ENCODE measurements at regions not wholly inside any gene's neighbourhood (a gene's known extent, or its start where the extent isn't known, plus 50 kb on each side); places are given as distances from the start of the nearest gene placed in this dataset.
"Not testable (repeated sequence)": the region's sequence is repeated elsewhere in the genome, so short reads cannot be mapped to it uniquely, and the experiment has no call there.

DNA sequence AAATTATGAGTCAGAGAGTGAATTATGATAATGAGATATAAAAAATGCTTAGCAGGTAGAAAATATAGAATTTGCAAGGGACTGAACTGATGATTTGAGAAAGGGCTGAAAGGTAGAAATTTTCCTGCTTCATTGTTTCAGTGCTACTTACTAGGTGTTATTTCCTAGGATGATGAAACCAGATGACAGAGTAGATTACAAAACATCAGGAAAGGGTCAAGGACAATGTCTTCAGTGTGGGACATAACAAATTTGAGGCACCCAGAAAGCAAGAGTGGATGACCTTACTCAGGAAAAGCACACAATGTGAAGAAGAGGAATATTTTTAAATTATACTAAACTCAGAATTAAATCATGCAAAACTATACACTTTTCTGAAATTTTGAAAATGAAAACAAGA is 102.1 kb downstream of the SHCBP1 start:
- H3K9me3 Mint-ChIP-seq, result peaks cover 3% of the 10 kb centered on the region
- no peaks in the 10 kb centered on the region for H3K27me3 Mint-ChIP-seq
- DNase-seq, result no peak
- no peak overlapping the region for H3K27ac Mint-ChIP-seq
- H3K4me3 Mint-ChIP-seq, result no peak overlapping the region
- no peaks in the 10 kb centered on the region for H3K4me1 Mint-ChIP-seq
- no peaks in the 10 kb centered on the region for H3K36me3 Mint-ChIP-seq

DNA sequence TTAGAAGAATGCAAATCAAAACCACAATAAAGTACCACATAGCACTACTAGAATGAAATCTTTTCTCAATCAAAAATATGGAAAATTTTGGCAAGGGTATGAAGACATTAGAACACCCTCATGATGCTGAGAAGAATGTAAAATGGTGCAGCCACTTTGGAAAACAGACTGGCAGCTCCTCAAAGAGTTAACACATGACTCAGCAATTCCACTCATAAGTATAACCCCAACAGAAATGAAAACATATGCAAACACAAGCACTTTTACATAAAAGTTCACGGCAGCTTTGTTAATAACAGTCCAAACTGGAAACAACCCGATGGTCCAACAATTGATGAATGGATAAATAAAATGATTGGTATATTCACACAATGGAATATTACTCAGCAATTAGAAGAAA is 124.5 kb downstream of the SHCBP1 start:
- Mint-ChIP-seq H3K4me1 (no peaks in the 10 kb centered on the region), H3K27ac (no peak overlapping the region), H3K36me3 (no peaks in the 10 kb centered on the region), H3K4me3 (no peak overlapping the region), H3K27me3 (no peaks in the 10 kb centered on the region), H3K9me3 (peaks cover 3% of the 10 kb centered on the region)
- no peak for DNase-seq

DNA sequence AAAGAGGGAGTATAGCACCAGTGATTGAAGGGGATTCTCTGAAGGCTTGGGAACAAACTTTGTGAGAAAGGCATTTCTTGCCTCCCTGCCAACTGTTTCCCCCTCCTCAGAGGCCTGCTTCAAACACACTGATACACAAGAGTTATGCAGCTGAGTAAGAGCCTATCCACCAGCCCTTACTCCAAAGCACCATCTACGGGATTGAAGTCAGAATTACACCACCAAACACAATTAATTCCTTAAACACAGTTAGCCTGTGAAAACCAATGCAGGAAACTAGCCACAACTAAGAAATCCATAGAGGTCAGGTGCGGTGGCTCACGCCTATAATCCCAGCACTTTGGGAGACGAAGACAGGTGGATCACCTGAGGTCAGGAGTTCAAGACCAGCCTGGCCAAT is 138.3 kb downstream of the SHCBP1 start:
- no peaks in the 10 kb centered on the region for H3K36me3 Mint-ChIP-seq
- DNase-seq, result no peak
- H3K9me3 Mint-ChIP-seq, result peaks cover 17% of the 10 kb centered on the region
- H3K27ac Mint-ChIP-seq, result no peak overlapping the region
- H3K4me3 Mint-ChIP-seq, result no peak overlapping the region
- H3K4me1 Mint-ChIP-seq, result no peaks in the 10 kb centered on the region
- H3K27me3 Mint-ChIP-seq, result no peaks in the 10 kb centered on the region

DNA sequence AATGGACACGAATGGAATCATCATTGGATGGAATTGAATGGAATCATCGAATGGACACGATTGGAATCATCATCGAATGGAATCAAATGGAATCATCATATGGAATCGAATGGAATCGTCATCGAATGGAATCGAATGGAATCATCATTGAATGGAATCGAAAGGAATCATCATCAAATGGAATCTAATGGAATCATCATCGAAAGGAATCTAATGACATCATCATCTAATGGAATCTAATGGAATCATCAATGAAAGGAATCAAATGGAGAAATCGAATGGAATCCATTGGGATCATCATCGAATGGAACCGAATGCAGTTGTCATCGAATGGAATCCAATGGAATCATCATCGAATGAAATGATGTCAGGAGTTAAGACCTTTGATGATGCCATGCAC is 154.9 kb downstream of the SHCBP1 start:
- H3K9me3 Mint-ChIP-seq, result peaks cover 29% of the 10 kb centered on the region
- no peak overlapping the region for H3K4me3 Mint-ChIP-seq
- H3K27me3 Mint-ChIP-seq, result no peaks in the 10 kb centered on the region
- H3K27ac Mint-ChIP-seq, result no peak overlapping the region
- no peak for DNase-seq
- no peaks in the 10 kb centered on the region for H3K4me1 Mint-ChIP-seq
- no peaks in the 10 kb centered on the region for H3K36me3 Mint-ChIP-seq

DNA sequence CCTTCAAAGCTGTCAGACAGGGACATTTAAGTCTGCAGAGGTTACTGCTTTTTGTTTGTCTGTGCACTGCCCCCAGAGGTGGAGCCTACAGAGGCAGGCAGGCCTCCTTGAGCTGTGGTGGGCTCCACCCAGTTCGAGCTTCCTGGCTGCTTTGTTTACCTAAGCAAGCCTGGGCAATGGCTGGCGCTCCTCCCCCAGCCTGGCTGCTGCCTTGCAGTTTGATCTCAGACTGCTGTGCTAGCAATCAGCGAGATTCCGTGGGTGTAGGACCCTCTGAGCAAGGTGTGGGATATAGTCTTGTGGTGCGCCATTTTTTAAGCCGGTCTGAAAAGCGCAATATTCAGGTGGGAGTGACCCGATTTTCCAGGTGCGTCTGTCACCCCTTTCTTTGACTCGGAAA is 166.4 kb downstream of the SHCBP1 start:
- not testable (repeated sequence) for H3K36me3 Mint-ChIP-seq, DNase-seq, H3K27me3 Mint-ChIP-seq, H3K27ac Mint-ChIP-seq, H3K4me1 Mint-ChIP-seq, H3K4me3 Mint-ChIP-seq
- H3K9me3 Mint-ChIP-seq, result peaks cover 10% of the 10 kb centered on the region

DNA sequence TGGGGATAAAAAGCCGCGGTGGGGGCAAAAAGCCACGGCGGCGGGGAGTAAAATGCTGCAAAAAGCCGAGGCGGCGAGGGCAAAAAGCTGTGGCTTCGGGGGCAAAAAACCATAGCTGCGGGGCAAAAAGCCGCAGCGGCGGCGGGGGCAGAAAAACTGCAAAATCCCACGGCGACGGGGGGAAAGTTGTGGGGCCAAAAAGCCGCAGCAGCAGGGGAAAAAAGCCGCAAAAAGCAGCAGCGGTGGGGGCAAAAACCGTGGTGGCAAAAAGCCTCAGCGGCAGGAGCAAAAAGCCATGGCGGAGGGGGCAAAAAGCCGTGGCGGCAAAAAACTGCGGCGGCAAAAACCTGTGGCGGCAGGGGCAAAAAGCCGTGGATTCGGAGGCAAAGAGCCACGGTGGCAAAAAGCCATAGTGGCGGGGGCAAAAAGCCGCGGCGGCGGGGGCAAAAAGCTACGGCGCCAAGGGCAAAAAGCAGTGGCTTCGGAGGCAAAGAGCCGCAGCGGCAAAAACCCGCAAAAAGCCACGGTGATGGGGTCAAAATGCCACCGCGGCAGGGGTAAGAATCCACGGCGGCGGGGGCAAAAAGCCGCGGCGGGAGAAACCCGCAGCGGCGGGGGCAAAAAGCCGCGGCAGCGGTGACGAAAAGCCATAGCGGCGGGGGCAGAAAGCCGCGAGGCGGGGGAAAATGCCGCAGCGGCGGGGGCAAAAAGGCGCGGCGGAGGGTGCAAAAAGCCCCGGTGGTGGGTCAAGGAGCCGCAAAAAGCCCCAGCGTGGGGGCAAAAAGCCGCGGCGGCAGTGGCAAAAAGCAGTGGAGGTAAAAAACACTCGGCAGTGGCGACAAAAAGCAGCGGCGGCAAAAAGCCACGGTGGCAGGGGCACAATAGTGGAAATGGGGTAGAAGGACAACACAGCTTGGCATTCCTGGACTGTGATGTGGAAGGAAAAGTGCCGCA is 192.8 kb downstream of the SHCBP1 start:
- H3K4me3 Mint-ChIP-seq, result no peak overlapping the region
- no peaks in the 10 kb centered on the region for H3K4me1 Mint-ChIP-seq

DNA sequence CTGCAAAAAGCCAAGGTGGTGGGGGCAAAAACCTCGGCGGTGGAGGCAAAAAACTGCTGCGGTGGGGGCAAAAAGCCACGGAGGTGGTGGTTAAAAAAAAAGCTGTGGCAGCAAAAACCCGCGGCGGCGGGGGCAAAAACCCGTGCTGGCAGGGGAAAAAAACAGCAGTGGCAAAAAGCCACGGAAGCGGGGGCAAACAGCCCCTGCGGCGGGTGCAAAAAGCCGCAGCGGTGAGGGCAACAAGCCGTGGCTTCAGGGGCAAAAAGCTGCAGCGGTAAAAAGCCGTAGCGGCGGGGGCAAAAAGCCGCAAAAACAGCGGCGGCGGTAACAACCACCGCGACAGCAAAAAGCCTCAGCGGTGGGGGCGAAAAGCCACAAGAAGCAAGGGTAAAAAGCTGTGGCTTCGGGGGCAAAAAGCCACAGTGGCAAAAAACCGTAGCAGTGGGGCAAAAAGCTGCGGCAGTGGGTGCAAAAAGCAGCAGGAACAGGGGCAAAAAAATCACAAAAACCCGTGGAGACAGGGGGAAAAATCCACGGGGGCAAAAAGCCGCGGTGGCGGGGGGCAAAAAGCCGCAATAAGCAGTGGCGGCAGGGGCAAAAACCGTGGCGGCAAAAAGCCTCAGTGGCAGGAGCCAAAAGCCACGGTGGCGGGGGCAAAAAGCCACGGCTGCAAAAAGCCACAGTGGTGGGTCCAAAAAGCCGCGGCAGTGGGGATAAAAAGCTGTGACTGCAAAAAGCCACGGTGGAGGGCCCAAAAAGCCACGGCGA is 193.7 kb downstream of the SHCBP1 start:
- Mint-ChIP-seq H3K4me3 (no peak overlapping the region), H3K9me3 (peaks cover 6% of the 10 kb centered on the region)
- DNase-seq, result no peak

More for the DNA sequence above, 192.8 kb downstream of the SHCBP1 start:
- peaks cover 39% of the 10 kb centered on the region for H3K27me3 Mint-ChIP-seq
- H3K27ac Mint-ChIP-seq, result no peak overlapping the region
- DNase-seq, result no peak
- peaks cover 2% of the 10 kb centered on the region for H3K36me3 Mint-ChIP-seq
- peaks cover 2% of the 10 kb centered on the region for H3K9me3 Mint-ChIP-seq

DNA sequence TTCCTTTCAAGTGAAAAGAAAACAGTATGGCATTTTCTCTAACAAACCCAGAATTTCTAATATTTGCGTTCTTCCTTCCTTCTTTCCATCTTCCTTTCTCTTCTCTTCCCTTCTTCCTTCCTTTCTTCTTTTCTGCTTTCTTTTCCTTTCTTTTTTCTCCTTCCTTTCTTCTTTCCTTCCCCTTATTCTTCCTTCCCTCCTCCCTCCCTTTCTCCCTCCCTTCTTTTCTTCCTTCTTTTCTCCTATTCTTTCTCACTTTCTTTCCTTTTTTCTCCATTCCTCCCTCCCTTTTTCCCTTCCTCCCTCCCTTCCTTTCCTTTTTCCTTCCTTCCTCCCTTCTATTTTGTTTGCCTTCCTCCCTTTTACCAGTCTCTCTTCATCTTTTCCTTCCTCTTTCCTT is 194.8 kb downstream of the SHCBP1 start:
- no peaks in the 10 kb centered on the region for H3K4me1 Mint-ChIP-seq
- H3K4me3 Mint-ChIP-seq, result no peak overlapping the region
- H3K27me3 Mint-ChIP-seq, result peaks cover 39% of the 10 kb centered on the region
- no peak for DNase-seq
- H3K9me3 Mint-ChIP-seq, result peaks cover 13% of the 10 kb centered on the region
- H3K27ac Mint-ChIP-seq, result no peak overlapping the region
- H3K36me3 Mint-ChIP-seq, result peaks cover 4% of the 10 kb centered on the region

More for the DNA sequence above, 193.7 kb downstream of the SHCBP1 start:
- H3K4me1 Mint-ChIP-seq, result no peaks in the 10 kb centered on the region
- peaks cover 39% of the 10 kb centered on the region for H3K27me3 Mint-ChIP-seq
- no peak overlapping the region for H3K27ac Mint-ChIP-seq
- peaks cover 2% of the 10 kb centered on the region for H3K36me3 Mint-ChIP-seq

DNA sequence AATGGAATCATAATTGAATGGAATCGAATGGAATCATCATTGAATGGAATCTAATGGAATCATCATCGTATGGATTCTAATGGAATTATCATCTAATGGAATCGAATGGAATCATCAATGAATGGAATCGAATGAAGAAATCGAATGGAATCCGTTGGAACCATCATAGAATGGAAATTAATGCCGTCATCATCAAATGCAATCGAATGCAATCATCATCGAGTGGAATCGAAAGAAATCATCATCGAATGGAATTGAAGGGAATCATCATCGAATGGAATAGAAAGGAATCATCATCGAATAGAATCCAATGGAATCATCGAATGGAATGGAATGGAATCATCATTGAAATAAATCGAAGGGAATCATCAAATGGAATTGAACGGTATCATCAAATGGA is 217.2 kb downstream of the SHCBP1 start:
- Mint-ChIP-seq H3K36me3 (peaks cover 3% of the 10 kb centered on the region), H3K27me3 (no peaks in the 10 kb centered on the region), H3K4me3 (no peak overlapping the region), H3K4me1 (no peaks in the 10 kb centered on the region), H3K9me3 (peaks cover 26% of the 10 kb centered on the region), H3K27ac (no peak overlapping the region)
- no peak for DNase-seq

DNA sequence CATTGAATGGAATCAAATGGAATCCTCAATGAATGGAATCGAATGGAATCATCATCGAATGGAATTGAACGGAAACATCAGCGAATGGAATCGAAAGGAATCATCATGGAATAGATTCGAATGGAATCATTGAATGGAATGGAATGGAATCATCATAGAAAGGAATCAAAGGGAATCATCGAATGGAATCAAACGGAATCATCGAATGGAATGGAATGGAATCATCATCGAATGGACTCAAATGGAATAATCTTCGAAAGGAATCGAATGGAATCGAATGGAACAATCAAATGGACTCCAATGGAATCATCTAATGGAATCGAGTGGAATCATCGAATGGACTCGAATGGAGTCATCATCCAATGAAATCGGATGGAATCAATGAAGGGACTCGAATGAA is 222.6 kb downstream of the SHCBP1 start:
- not testable (repeated sequence) for H3K27ac Mint-ChIP-seq, H3K4me3 Mint-ChIP-seq, H3K4me1 Mint-ChIP-seq, H3K9me3 Mint-ChIP-seq, DNase-seq, H3K36me3 Mint-ChIP-seq, H3K27me3 Mint-ChIP-seq

DNA sequence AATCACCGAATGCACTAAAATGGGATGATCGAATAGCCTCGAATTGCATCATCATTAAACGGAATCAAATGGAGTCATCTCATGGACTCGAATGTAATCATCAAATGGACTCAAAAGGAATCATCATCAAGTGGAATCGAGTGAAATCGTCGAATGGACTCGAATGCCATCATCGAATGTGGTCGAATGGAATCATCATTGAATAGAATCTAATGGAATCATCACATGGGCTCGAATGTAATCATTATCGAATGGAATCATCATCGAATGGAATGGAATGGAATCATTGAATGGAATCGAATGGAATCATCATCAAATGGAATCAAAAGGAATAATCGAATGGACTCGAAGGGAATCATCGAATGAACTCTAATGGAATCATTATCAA is 224.3 kb downstream of the SHCBP1 start:
- not testable (repeated sequence) for H3K27ac Mint-ChIP-seq, DNase-seq, H3K36me3 Mint-ChIP-seq, H3K27me3 Mint-ChIP-seq, H3K4me1 Mint-ChIP-seq, H3K4me3 Mint-ChIP-seq
- H3K9me3 Mint-ChIP-seq, result peaks cover 11% of the 10 kb centered on the region

DNA sequence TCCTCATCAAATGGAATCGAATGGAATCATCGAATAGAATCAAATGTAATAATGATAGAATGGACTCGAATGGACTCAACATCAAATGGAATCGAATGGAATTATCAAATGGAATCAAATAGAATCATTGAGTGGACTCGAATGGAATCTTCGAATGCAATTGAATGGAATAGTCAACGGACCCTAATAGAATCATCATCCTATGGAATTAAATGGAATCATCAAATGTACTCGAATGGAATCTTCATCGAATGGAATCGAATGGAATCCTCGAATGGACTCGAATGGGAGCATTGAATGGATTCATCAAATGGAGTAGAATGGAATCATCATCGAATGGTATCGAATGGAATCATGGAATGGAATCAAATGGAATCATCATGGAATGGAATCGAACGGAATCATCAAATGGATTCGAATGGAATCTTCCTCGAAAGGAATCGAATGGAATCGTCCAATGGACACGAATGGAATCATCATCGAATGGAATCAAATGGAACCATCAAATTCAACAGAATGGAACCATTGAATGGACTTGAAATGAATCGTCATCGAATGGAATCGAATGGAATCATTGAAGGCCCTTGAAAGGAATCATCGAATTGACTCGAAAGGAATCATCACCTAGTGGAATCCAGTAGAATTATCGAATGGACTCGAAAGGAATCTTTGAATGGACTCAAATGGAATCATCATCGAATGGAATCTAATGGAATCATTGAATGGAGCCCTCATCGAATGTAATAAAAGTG is 224.9 kb downstream of the SHCBP1 start:
- H3K4me1 Mint-ChIP-seq, DNase-seq, H3K4me3 Mint-ChIP-seq, H3K27me3 Mint-ChIP-seq, H3K36me3 Mint-ChIP-seq, H3K27ac Mint-ChIP-seq: not testable (repeated sequence)
- H3K9me3 Mint-ChIP-seq, result peaks cover 11% of the 10 kb centered on the region

DNA sequence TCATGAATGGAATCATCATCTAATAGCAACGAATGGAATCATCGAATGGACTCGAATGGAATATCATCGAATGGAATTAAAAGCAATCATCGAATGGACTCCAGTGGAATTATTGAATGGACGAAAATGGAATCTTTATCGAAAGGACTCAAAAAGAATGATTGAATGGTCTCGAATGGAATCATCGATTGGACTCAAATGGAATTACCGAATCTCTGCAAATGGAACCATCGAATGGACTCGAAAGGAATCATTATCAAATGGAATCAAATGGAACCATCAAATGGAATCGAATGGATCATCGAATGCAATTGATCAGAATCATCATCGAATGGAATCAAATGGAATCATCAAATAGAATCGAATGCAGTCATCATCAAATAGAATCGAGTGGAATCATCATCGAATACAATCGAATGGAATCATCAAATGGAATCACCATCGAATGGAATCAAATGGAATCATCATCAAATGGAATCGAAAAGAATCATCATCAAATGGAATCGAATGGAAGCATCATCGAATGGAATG is 225.7 kb downstream of the SHCBP1 start:
- H3K9me3 Mint-ChIP-seq, result peaks cover 13% of the 10 kb centered on the region
- H3K4me1 Mint-ChIP-seq, H3K27ac Mint-ChIP-seq, H3K36me3 Mint-ChIP-seq, DNase-seq, H3K4me3 Mint-ChIP-seq, H3K27me3 Mint-ChIP-seq: not testable (repeated sequence)

DNA sequence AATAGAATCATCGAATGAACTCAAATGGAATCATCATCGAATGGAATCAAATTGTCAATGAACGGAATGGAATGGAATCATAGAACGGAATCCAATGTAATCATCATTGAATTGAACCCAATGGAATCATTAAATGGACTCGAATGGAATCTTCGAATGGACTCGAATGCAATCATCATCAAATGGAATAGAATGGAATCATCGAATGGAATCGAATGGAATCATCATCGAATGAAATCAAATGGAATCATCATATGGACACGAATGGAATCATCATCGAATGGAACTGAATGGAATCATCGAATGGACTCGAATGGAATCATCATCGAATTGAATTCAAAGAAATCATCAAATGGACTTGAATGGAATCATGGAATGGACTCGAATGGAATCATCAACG is 226.2 kb downstream of the SHCBP1 start:
- H3K4me1 Mint-ChIP-seq, H3K27ac Mint-ChIP-seq, DNase-seq, H3K4me3 Mint-ChIP-seq, H3K27me3 Mint-ChIP-seq, H3K36me3 Mint-ChIP-seq: not testable (repeated sequence)
- peaks cover 13% of the 10 kb centered on the region for H3K9me3 Mint-ChIP-seq

DNA sequence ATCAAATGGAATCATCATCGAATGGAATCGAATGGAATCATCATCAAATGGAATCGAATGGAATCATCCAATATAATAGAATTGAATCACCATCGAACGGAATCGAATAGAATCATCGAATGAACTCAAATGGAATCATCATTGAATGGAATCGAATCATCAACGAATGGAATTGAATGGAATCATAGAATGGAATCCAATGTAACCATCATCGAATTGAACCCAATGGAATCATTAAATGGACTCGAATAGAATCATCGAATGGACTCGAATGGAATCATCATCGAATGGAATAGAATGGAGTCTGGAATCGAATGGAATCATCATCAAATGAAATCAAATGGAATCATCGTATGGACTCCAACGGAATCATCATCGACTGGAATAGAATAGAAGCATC is 227.0 kb downstream of the SHCBP1 start:
- DNase-seq, H3K27me3 Mint-ChIP-seq, H3K4me1 Mint-ChIP-seq, H3K4me3 Mint-ChIP-seq, H3K27ac Mint-ChIP-seq, H3K36me3 Mint-ChIP-seq: not testable (repeated sequence)
- peaks cover 13% of the 10 kb centered on the region for H3K9me3 Mint-ChIP-seq

All from activated naive CD8-positive, alpha-beta T cell treated with anti-CD3 and anti-CD28 coated beads for 36 hours (primary cell).